GM19372 (cell line): ENCODE measurements at regions not wholly inside any gene's neighbourhood (a gene's known extent, or its start where the extent isn't known, plus 50 kb on each side); places are given as distances from the start of the nearest gene placed in this dataset.

ENCODE experiments used
- ATAC-seq: cut with Tn5 transposase; IDR thresholded peaks from one replicate; pipeline ENCODE4 v1.9.1; 2021; ENCODE audit warnings: mild to moderate bottlenecking, low read depth, moderate library complexity; ENCODE audit not compliant: unreplicated experiment

- ATAC-seq, result no peak
These were observed 75.4 kb upstream of the PPARA start for GRCh38 chr22:46074771-46075551.

GRCh38 chr22:46075764-46076531 lies 74.4 kb upstream of the PPARA start:
- ATAC-seq, result no peak

GRCh38 chr22:46076651-46077339 lies 73.5 kb upstream of the PPARA start:
- ATAC-seq, result no peak

- ATAC-seq, result no peak
These were observed 72.6 kb upstream of the PPARA start for GRCh38 chr22:46077669-46078099.

- no peak for ATAC-seq
These were observed 71.9 kb upstream of the PPARA start for GRCh38 chr22:46078241-46079092.

- ATAC-seq, result no peak
These were observed 71.0 kb upstream of the PPARA start for GRCh38 chr22:46079093-46079860.

- ATAC-seq, result no peak
These were observed 70.2 kb upstream of the PPARA start for GRCh38 chr22:46079861-46080821.

- ATAC-seq, result no peak
These were observed 69.1 kb upstream of the PPARA start for GRCh38 chr22:46081036-46081830.

- no peak for ATAC-seq
These were observed 68.5 kb upstream of the PPARA start for GRCh38 chr22:46081831-46082210.

- no peak for ATAC-seq
These were observed 67.7 kb upstream of the PPARA start for GRCh38 chr22:46082633-46083032.

- ATAC-seq, result no peak
These were observed 66.7 kb upstream of the PPARA start for GRCh38 chr22:46083383-46084350.

- ATAC-seq, result no peak
These were observed 66.0 kb upstream of the PPARA start for GRCh38 chr22:46084376-46084775.

GRCh38 chr22:46084943-46085827 lies 65.1 kb upstream of the PPARA start:
- ATAC-seq, result no peak

GRCh38 chr22:46085828-46086576 lies 64.3 kb upstream of the PPARA start:
- no peak for ATAC-seq
